DMS 273 (cell line): ENCODE measurements at regions not wholly inside any gene's neighbourhood (a gene's known extent, or its start where the extent isn't known, plus 50 kb on each side); places are given as distances from the start of the nearest gene placed in this dataset.

Experiments
- DNase-seq: peaks from one replicate; lab custom pipeline; 2025; ENCODE audit not compliant: unreplicated experiment; lab: John Stamatoyannopoulos, UW

DNA sequence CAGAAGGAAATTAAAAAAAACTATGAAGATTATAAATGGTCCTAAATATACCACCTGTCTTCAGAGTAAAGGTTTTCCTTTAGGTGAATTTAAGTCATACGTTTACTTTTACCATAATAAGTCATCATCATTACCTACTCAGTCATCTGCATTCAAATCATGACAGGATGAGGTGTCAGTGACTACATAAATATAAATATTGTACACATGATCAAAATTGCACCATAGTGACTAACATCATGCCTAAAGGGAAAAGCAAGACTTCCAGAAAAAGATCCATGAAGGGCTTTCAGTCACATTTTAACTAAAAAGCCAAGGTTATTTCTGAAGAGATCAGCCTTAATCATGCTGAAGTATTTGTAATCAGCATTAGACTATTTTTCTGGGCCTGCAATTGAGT, 759.9 kb upstream of the FLRT2 start:
- DNase-seq: no peak

DNA sequence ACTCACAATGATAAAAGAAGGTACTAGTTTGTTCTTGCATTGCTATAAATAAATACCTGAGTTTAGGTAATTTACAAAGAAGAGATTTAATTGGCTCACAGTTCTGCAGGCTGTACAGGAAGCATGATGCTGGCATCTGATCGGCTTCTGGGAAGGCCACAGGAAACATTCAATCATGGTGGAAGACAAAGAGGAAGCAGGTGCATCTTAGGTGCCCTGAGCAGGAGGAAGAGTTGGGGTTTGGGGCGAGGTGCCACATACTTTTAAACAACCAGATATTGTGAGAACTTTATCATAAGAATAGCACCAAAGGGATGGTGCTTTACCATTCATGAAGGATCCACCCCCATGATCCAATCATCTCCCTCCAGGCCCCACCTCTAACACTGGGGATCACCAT, 752.6 kb upstream of the FLRT2 start:
- no peak for DNase-seq

DNA sequence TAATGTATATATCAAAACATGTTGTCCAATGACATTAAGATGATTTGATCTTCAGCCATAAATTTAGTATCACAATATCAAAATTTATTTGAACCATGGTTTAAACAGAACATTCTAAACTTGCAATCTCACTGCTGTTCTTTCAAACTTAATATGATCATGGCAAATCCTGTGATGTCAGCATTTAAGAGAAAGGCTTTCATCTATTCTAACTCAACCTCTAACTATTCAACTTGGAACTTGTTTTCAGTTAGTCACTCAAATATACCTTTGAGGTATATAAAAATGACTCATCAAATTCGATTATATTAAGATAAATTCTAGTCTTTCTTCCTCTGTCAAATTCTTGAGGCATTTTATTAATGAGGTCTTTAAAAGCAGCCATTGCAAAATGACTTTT, 747.0 kb upstream of the FLRT2 start:
- no peak for DNase-seq

DNA sequence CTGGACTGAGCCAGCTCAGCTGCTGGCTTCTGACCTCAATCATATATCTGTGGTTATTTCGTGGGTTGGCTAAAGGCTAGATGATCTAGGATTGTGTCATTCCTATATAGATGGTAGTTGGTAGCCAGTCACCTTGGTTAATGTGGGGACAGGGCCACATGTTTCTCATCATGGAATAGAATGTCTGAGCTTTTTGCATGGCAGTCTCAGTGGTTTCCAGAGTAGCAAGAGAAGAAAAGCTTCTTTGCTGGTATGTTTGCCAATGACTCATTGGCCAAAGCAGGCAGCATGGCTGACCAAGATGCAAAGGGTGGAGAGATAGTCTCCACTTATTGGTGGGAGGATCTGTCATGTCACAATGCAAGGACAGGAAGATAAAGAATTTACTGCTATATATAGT, 746.4 kb upstream of the FLRT2 start:
- DNase-seq: no peak

DNA sequence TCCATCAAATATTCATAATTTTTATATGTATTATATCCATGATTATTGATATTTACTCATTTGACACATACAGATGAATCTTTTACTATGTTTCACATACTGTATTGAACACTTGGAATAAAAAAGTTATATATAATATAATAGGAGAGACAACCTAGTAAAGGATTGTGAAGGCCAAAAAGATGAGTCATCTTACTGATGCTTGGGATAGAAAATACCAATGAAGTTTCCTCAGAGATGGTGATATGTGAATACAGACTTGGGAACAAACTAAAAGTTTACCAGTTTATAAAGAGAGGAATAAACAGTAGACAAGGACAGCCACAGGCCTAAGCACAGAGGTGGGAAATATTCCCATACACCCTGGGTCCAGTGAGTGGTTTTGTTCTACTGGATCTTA, 743.9 kb upstream of the FLRT2 start:
- DNase-seq: no peak

DNA sequence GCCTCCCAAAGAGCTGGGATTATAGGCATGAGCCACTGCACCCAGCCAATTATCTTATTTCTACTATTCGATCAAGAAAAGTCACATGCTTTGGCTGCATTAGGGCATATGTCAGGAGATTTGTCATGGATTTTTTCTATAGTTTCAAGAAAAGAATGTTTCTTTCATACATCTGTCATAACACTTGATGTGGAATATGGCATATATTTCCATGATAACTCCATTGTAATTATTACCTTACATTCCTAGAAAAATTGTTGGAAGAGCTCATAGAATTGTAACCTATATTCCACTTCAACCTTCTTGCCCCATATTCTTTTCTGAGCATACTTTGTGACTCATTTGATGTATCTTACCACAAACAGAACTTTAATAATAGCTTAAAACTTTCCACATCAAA, 740.9 kb upstream of the FLRT2 start:
- DNase-seq: no peak

DNA sequence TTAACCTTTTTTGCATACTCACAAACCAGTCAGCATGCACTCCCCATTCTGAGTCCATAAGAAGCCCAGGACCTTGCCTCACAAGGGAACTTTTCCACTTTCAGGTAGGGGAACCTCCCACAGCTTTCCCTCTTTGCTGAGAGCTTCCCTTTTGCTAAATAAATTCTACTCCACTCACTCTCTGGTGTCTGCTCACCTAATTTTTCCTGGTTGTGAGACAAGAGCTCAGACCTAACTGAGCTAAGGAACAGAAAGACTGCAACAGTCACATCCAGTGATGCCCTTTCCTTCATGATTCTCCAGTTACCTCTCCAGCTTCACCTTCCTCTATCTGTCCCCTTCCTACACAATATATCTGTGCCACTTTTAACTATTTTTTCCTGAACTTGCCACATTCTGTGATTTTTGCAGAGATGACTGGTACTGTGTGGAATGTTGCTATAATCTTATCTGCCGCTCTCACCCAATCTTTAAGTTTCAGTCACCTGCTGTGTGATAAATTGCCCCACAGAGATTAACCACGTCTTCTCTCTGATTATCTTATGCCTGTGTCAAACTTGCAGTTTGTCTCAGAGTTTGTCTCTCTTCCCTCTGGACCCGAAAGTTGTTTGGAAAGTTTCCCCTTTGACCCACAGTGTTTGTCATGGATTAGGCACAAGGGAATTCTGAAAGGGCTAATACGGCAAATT, 737.1 kb upstream of the FLRT2 start:
- no peak for DNase-seq

DNA sequence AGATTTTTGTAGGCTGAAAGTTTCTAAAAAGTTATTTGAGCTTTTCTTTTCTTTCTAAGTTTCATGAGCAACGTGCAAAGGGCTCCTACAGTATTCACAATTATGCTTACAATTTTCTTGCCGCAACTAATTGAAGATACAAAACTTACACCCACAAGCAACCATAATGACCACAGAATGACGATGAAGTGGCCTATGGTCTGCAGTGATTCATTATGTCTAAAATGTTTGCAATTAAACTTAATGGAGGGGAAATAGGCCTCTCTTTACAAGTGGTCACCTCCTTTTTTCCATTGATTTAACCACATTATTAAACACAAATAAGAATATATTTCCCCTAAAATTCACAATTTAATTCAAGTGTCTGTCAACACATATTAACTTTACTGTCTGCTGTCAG, 732.6 kb upstream of the FLRT2 start:
- DNase-seq: no peak

DNA sequence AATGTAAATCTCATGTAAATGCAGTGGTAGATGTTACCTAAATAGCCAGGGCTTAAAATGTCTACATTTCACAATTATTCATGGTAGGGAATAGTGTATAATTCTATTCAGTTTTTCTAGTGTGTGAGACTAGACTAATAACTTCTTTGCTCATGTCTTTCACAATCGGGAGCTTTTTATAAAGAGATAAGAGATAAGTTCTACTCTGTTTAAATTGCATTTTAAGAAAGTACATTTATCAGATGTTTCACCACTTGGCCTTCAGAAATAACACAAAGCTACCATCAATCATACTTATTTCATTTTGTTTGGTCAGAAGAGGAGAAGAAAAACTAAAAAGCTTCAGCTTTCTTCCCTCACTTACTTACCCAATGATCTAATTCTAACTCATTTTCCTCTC, 725.5 kb upstream of the FLRT2 start:
- DNase-seq: no peak

DNA sequence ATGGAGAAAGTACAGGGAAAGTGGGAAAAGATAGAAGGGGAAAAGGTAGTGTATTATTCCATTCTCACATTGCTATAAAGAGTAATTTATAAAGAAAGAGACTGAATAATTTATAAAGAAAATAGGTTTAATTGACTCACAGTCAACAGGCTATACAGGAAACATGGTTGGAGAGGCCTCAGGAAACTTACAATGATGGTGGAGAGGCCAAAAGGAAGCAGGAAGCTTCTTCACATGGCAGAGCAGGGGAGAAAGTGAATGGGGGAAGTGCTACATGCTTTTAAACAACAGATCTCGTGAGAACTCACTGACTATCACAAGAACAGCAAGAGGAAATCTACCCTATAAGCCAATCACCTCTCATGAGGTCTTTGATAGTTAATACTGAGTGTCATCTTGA, 725.0 kb upstream of the FLRT2 start:
- no peak for DNase-seq

DNA sequence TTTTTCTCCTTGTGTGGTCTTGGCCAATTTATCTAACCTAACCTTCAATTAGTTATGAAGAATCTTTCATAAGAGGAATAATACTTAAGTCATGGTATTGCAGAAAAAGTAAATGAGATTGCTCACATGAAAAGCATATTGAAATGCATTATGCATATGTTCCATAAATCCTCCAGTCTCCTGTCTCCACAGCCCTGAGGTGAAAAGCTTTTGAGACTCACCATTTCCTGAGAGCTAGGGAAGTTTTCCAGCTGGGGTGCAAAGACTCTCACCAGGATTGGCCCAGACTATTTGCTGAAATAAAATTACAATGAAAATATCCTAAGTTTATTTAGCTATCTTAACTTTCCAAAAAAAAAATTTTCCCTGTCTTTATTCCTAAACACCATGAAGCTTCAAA, 723.8 kb upstream of the FLRT2 start:
- no peak for DNase-seq

DNA sequence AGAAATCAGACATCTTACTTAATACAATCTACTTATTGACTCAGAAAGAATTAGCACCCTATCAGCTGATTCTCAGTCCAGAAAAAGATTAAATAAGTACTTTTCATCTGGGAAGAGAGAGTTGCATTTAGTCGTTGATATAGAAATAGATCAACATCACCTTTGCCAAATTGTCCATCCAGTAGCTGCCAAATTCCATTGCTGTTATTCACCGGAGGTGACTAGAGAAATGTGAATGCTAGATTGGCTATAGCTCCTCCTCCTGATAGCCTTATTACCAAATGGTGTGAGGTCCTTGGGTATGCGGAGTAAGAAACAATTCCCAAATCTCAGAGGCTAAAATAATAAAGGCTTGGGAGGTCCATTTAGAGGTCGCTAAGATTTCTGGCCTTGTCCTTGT, 723.3 kb upstream of the FLRT2 start:
- DNase-seq: no peak

DNA sequence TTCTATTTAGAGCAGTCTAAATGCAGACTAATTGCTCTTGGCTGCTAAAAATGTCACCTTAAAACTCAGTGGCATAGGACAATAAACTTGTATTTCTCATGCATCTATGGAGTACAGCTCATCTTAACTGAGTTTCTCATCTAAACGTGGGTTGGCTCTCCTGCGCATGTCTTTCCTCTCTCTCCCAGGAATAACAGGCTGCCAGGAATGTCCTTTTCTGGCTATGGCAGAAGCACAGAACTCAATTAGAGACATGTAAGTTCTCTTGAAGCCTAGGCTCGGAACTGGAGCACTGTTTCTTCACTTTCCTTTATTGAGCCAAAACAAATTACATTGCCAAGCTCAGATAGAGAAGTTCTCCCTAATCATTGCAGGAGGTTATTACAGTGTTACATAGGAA, 722.3 kb upstream of the FLRT2 start:
- DNase-seq: peak; percentile 7

DNA sequence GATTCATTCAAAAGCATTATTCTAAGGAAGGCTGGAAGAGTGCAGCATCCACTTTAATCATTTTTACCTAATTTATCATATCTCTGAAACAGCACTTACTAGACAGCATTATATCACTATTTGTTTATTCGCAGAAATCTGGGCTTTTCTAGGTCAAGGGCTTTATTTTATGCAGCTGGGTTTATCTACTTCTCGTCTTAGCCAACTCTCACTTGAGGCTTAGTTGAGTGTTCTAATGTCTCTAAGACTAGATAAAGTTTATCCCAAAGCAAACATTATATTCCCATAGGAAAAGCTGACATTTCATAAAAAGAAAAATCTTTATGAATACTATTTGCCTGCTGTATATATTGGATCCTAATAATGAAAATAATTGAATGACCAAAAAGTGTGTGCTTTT, 720.8 kb upstream of the FLRT2 start:
- DNase-seq: peak; percentile 25

DNA sequence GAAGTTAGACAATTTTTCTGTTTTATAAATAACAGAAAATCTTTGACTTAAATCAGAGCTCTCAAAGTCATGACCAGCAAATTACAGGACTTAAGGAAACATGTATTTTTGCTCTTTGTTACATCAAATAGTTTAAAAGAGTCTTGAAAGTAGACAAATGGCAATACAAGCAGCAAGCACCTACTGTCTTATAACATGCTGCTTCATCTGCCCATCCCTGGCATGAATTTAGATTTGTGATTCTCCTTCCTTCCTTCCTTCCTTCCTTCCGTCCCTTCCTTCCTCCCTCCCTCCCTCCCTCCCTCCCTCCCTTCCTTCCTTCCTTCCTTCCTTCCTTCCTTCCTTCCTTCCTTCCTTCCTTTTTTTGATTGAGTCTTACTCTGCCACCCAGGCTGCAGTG, 715.6 kb upstream of the FLRT2 start:
- DNase-seq: no peak

DNA sequence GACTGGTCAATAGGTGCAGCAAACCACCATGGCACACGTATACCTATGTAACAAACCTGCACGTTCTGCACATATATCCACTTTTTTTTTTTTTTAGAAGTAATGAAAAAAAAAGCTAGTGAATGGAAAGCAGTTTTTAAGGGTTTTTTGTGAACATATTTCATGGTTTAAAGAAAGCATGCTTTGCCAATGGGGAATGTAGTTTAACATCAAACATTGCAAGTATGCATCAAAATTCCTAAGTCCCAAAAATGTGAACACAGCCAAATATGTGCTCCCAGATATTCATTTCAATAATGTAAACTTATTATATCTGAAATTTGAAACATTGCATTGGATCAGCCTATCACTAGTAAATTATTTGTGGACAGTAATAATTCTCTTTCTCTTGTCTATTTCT, 710.4 kb upstream of the FLRT2 start:
- no peak for DNase-seq

DNA sequence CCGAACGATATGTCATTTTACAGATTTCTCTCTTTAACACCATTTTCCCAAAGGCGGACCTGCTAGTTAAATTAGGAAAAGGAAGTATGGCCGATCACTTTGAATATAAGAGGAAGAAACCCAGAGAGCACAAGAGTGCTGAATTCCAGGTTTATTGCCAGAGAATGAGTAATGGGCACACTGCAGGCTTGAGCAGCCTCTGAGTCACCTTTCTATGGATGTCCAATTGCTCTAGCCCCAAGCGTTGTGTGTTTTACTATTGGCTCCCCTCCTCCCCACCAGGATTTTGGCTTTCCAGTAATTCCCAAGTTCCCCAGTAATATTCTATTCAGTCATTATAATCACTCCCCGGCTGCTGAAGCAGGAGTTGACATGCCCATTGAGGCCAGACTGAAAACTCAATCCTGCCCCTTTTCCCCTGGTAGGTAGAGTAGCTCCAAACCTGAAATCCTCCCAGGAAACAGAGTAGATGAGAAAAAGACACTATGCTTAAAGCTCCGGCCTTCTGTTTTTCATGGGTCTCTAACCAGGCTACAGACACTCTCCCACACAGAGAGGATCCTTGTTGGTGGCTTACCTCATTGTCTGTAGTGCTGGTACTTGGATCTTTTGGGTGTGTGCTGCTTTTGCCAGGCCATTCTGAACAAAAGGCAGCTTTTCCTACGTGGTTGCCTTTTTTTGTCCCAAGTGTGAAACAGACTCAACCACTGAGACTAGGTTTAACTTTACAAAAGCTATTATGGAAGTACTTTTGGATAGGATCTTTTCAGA, 704.3 kb upstream of the FLRT2 start:
- DNase-seq: no peak

DNA sequence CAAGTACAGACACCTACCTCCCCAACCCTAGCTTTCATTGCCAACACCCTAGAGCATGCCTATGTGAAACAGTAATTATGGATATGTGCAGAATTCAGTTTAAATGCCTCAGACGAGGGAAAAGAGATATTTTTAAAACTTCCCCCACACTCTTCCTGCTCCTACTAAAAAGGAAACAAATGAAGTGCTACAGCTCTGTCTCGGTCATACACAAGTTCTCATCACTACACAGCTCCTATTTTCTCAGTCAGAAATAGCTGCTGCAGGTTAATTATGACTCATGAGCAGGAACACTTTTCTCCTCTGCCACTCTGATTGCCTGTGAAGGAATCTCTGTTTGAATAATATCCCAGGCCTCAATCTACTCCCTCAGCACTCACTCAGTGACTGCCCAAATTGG, 703.6 kb upstream of the FLRT2 start:
- DNase-seq: no peak

DNA sequence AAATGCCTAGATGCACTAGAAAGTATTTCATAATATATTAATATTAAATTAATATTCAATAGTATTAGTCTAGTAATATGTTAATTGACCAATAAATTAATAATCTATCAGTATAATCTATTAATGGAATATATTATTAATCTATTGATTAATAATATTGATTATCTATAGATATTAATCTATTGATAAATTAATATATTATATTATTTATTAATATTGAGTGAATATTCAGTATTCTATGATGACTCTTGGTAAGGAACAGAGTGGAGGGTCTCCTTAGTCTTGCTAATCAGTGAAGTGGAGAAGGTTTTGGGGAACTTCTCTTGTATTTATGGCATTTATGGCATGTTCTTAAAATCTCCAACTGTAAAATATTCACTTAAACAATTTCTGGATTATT, 679.3 kb upstream of the FLRT2 start:
- no peak for DNase-seq

DNA sequence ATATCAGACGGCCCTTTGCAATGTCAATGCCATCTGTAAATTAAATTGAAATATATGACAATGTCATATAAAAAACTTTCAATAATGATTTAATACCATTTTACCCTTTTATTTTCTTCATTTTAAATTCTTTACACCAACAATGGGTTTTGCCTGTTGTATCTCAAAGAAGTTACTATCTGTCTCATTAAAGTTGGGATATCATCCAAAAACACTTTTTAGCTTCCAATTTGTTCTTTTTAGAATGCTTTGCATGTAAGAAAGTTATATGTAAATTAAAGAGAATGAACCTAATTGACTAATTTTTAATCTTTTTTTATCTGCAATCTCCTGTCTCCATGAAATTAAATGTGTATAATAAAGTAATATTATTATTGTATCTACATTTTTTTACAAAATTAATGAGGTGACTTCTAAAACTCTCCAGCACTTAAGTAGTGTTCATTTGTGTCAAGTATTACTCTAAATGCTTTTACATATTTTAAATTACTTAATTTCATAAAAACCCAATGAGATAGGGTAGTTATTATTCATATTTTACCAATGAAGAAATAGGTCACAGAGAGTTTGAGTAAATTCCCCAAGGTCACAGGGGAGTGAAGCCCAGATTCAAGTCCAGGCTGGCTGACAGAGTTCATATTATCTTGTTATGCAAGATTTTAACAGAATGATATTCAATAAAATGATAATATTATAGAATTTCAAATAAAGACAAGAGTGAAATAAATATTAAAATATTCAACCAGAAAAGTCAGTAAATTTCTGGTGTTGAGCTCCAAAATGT, 673.0 kb upstream of the FLRT2 start:
- no peak for DNase-seq

DNA sequence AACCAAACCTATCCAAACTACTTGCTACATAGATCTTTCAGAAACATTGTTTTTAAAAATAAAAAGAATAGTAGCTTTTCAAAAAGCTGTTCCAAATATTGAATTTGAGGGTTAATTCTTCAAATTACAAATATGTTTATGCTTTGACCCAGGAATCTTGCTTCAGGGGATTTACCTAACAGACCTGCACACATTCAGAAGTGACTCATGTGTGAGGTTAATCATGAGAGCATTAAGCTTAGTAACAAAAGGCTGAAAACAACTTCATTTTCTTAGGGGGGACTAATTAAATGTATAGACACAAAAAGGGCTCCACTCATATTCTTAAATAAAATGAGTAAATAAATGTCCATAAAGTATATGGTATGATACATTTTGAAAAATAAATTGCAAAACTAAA, 672.4 kb upstream of the FLRT2 start:
- DNase-seq: no peak

DNA sequence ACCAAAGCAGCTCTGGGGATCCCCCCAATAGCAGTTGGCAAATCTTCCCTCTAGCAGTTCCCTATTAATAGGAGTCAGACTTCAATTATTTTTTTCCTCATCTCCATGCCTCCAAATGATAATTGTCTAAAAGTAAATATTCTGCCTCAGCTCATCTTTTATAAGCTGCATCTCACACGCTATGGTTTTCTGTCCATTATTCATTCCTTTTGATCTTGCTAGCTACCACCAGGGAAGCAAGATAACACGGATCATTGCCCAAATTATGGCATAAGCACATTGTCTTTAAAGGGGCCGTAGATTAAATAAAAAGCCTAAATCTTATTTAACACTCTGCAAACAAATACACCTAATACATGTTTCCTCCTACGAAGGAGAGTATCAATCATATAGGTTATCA, 670.8 kb upstream of the FLRT2 start:
- no peak for DNase-seq
